Ovary (tissue), 3 donors: ENCODE measurements at regions not wholly inside any gene's neighbourhood (a gene's known extent, or its start where the extent isn't known, plus 50 kb on each side); places are given as distances from the start of the nearest gene placed in this dataset.

Experiments used
- CTCF ChIP-seq, 3 donors: fragments of 450-650 bp in 2 of 3; fragments of 200-600 bp in 1 of 3; IDR thresholded peaks; one replicate each; pipeline versions ENCODE4 v1.5.1 to v1.8.0; 2016 to 2022; ENCODE audit warnings: antibody characterized with exemption in 3 of 3, mild to moderate bottlenecking in 1 of 3
- EP300 ChIP-seq: sonication (generic); formaldehyde crosslinking; IDR thresholded peaks from one replicate; pipeline ENCODE4 v1.6.1; 2017; ENCODE audit warnings: antibody characterized with exemption
- POLR2A ChIP-seq: fragments of 450-650 bp; IDR thresholded peaks from one replicate; pipeline ENCODE4 v1.6.1; 2017; ENCODE audit warnings: antibody characterized with exemption, mild to moderate bottlenecking, moderate library complexity
- donor health status: DM: no; HTN: no; CAD: no.

- TF ChIP-seq CTCF (IDR thresholded peaks at IDR 0.05) (no peak), POLR2A (no peak), EP300 (no peak)
These were observed 62.2 kb upstream of the MRPS22 start for GRCh38 chr3:139281522-139282196.
